AG10803 (cell line): ENCODE measurements at regions not wholly inside any gene's neighbourhood (a gene's known extent, or its start where the extent isn't known, plus 50 kb on each side); places are given as distances from the start of the nearest gene placed in this dataset.

ENCODE experiments used
- DNase-seq: peaks from one replicate; pipeline ENCODE4 v3.0.0; 2010; ENCODE audit warnings: low read depth
- H3K4me3 ChIP-seq: 2 replicates; pipeline ENCODE4 v1.5.1; 2011; ENCODE audit warnings: mild to moderate bottlenecking, low read length, control low read depth
- TF ChIP-seq, protein P1 (sequence below): conservative IDR thresholded peaks from 2 replicates; pipeline ENCODE4 v1.5.1; 2011; ENCODE audit warnings: mild to moderate bottlenecking, low read length, control low read depth, inconsistent platforms

GRCh38 chr17:36777118-36777517, 160.2 kb upstream of the LHX1 start:
- TF ChIP-seq, protein P1, sequence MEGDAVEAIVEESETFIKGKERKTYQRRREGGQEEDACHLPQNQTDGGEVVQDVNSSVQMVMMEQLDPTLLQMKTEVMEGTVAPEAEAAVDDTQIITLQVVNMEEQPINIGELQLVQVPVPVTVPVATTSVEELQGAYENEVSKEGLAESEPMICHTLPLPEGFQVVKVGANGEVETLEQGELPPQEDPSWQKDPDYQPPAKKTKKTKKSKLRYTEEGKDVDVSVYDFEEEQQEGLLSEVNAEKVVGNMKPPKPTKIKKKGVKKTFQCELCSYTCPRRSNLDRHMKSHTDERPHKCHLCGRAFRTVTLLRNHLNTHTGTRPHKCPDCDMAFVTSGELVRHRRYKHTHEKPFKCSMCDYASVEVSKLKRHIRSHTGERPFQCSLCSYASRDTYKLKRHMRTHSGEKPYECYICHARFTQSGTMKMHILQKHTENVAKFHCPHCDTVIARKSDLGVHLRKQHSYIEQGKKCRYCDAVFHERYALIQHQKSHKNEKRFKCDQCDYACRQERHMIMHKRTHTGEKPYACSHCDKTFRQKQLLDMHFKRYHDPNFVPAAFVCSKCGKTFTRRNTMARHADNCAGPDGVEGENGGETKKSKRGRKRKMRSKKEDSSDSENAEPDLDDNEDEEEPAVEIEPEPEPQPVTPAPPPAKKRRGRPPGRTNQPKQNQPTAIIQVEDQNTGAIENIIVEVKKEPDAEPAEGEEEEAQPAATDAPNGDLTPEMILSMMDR = no peak
- DNase-seq = no peak
- H3K4me3 ChIP-seq = no peak overlapping the region

- TF ChIP-seq, protein P1 = no peak
- no peak for DNase-seq
- H3K4me3 ChIP-seq = no peak overlapping the region
Observed at GRCh38 chr17:36778448-36778847, 158.8 kb upstream of the LHX1 start.

GRCh38 chr17:36779550-36779949, 157.7 kb upstream of the LHX1 start:
- DNase-seq = no peak
- H3K4me3 ChIP-seq = no peak overlapping the region
- TF ChIP-seq, protein P1 = no peak

- no peak overlapping the region for H3K4me3 ChIP-seq
- TF ChIP-seq, protein P1 = no peak
- no peak for DNase-seq
Observed at GRCh38 chr17:36784633-36785032, 152.6 kb upstream of the LHX1 start.

GRCh38 chr17:36786867-36787266, 150.4 kb upstream of the LHX1 start:
- no peak for DNase-seq
- no peak overlapping the region for H3K4me3 ChIP-seq
- TF ChIP-seq, protein P1 = no peak

GRCh38 chr17:36791150-36791941, 145.9 kb upstream of the LHX1 start:
- TF ChIP-seq, protein P1 = no peak
- DNase-seq = no peak

GRCh38 chr17:36791942-36792475, 145.3 kb upstream of the LHX1 start:
- no peak for DNase-seq
- no peak overlapping the region for H3K4me3 ChIP-seq
- TF ChIP-seq, protein P1 = no peak

More at GRCh38 chr17:36791150-36791941, 145.9 kb upstream of the LHX1 start:
- no peak overlapping the region for H3K4me3 ChIP-seq
